ENCODE measurements at regions not wholly inside any gene's neighbourhood (a gene's known extent, or its start where the extent isn't known, plus 50 kb on each side); places are given as distances from the start of the nearest gene placed in this dataset.

DNA sequence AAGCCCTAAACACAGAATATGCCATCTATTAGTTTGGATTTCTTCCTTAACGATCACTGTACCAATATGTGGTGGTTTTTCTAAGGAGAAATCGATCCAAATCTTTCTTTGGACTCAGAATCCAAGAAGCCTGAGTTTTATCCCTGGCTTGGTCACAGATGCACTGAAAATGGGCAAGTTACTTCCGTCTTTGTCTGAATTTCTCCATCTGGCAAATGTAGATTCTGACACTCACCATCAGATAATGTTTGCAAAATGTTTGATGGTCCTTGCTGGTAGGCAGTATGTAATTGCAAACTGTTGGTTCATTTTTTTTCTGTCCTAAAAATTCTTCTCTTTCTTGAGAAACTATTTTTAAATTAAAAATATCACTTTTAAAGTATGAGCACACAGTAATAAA is 115.0 kb downstream of the TSEN15 start:
- TF ChIP-seq POLR2AphosphoS5 (IDR thresholded peaks at IDR 0.05) (no peak), EP300 (IDR thresholded peaks at IDR 0.05) (no peak), POLR2A (IDR thresholded peaks at IDR 0.05) (no peak)
- TF ChIP-seq, protein P1, sequence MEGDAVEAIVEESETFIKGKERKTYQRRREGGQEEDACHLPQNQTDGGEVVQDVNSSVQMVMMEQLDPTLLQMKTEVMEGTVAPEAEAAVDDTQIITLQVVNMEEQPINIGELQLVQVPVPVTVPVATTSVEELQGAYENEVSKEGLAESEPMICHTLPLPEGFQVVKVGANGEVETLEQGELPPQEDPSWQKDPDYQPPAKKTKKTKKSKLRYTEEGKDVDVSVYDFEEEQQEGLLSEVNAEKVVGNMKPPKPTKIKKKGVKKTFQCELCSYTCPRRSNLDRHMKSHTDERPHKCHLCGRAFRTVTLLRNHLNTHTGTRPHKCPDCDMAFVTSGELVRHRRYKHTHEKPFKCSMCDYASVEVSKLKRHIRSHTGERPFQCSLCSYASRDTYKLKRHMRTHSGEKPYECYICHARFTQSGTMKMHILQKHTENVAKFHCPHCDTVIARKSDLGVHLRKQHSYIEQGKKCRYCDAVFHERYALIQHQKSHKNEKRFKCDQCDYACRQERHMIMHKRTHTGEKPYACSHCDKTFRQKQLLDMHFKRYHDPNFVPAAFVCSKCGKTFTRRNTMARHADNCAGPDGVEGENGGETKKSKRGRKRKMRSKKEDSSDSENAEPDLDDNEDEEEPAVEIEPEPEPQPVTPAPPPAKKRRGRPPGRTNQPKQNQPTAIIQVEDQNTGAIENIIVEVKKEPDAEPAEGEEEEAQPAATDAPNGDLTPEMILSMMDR (IDR thresholded peaks at IDR 0.05), result no peak
- Histone ChIP-seq H3K9me3 (no peaks in the 10 kb centered on the region), H3K4me1 (peaks cover 0 to 12% (median 7%) of the 10 kb centered on the region in 4 donors), H3K27ac (no peak overlapping the region), H3K36me3 (no peaks in the 10 kb centered on the region), H3K27me3 (no peaks in the 10 kb centered on the region), H3K4me3 (no peak overlapping the region)
- 85 to 86% methylated on average over 3 of the region's 3 CpGs for WGBS, 2 donors
- DNase-seq, result no peak
- no peak for ATAC-seq (ENCODE audit: low FRiP score in 2 of 2)

DNA sequence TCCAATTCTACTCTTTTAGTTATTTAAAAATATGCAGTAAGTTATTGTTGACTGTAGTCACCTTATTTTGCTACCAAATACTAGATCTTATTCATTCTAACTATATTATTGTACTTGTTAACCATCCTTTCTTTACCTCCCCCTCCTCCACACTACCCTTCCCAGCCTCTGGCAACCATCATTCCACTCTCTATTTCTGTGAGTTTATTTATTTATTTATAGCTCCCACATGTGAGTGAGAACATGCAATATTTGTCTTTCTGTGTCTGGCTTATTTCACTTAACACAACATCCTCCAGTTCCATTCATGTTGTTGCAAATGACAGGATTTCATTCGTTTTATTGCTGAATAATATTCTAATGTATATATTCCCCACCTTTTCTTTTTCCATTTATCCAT is 115.8 kb downstream of the TSEN15 start:
- 52 to 66% methylated on average over 1 of the region's 1 CpG for WGBS, 2 donors
- Histone ChIP-seq H3K9me3 (no peaks in the 10 kb centered on the region), H3K27ac (no peak overlapping the region), H3K4me3 (no peak overlapping the region), H3K36me3 (no peaks in the 10 kb centered on the region), H3K27me3 (no peaks in the 10 kb centered on the region), H3K4me1 (peaks cover 0 to 6% (median 3%) of the 10 kb centered on the region in 4 donors)
- TF ChIP-seq, protein P1 (IDR thresholded peaks at IDR 0.05), result no peak
- TF ChIP-seq POLR2A (IDR thresholded peaks at IDR 0.05), result no peak
- no peak for TF ChIP-seq POLR2AphosphoS5 (IDR thresholded peaks at IDR 0.05)
- TF ChIP-seq EP300 (IDR thresholded peaks at IDR 0.05), result no peak
- ATAC-seq (ENCODE audit: low FRiP score in 2 of 2) (no peak), DNase-seq (no peak)

- Histone ChIP-seq H3K27me3 (no peaks in the 10 kb centered on the region), H3K36me3 (no peaks in the 10 kb centered on the region), H3K4me1 (peaks cover 0 to 3% (median 0%) of the 10 kb centered on the region in 4 donors), H3K4me3 (no peak overlapping the region), H3K27ac (no peak overlapping the region), H3K9me3 (no peaks in the 10 kb centered on the region)
- ATAC-seq (ENCODE audit: low FRiP score in 2 of 2) (no peak), DNase-seq (no peak)
- TF ChIP-seq, protein P1 (IDR thresholded peaks at IDR 0.05), result no peak
Observed at GRCh38 chr1:184170719-184171118, 119.2 kb downstream of the TSEN15 start.

GRCh38 chr1:184176058-184176457 is 124.5 kb downstream of the TSEN15 start:
- TF ChIP-seq, protein P1 (IDR thresholded peaks at IDR 0.05), result no peak
- TF ChIP-seq POLR2A (IDR thresholded peaks at IDR 0.05) (no peak), EP300 (IDR thresholded peaks at IDR 0.05) (no peak), POLR2AphosphoS5 (IDR thresholded peaks at IDR 0.05) (no peak)
- WGBS, 2 donors, result 54 to 77% methylated on average over 2 of the region's 2 CpGs
- no peak for DNase-seq
- no peak for ATAC-seq (ENCODE audit: low FRiP score in 2 of 2)
- no peaks in the 10 kb centered on the region for H3K36me3 ChIP-seq
- H3K27ac ChIP-seq, result no peak overlapping the region
- H3K27me3 ChIP-seq, result no peaks in the 10 kb centered on the region
- no peak overlapping the region for H3K4me3 ChIP-seq
- H3K9me3 ChIP-seq, result no peaks in the 10 kb centered on the region
- peaks cover 0 to 10% (median 0%) of the 10 kb centered on the region in 4 donors for H3K4me1 ChIP-seq

DNA sequence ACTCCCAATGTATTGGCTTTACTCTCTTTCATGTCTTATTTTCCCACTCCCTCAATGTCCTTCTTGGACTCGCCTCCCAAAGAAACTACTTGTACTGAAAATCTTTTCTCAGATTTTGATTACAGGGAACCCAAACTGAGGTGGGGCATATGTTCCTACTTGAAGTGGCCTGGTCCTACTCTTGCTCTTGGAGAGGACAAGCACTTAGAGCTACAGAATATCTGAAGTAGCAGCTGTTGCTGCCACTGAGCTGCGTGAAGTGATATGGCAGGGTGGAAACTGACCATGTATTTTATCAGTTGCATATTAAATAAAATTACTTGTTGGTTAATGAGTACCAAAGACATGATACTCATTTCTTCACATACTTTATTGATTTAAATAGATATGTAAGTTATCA is 129.5 kb downstream of the TSEN15 start:
- 70 to 79% methylated on average over 2 of the region's 2 CpGs for whole genome bisulfite sequencing, 2 donors
- ATAC-seq (ENCODE audit: low FRiP score in 2 of 2), result no peak
- Histone ChIP-seq H3K36me3 (no peaks in the 10 kb centered on the region), H3K27ac (no peak overlapping the region), H3K4me1 (peaks cover 0 to 6% (median 0%) of the 10 kb centered on the region in 4 donors), H3K9me3 (no peaks in the 10 kb centered on the region), H3K4me3 (no peak overlapping the region), H3K27me3 (no peaks in the 10 kb centered on the region)
- DNase-seq, result peak in 1 of 2 donors; percentile 51
- TF ChIP-seq POLR2AphosphoS5 (IDR thresholded peaks at IDR 0.05) (no peak), POLR2A (IDR thresholded peaks at IDR 0.05) (no peak), EP300 (IDR thresholded peaks at IDR 0.05) (no peak)
- TF ChIP-seq, protein P1 (IDR thresholded peaks at IDR 0.05), result no peak

Data from upper lobe of left lung (tissue), 6 donors.